Ovary (tissue), 3 donors: ENCODE measurements at regions not wholly inside any gene's neighbourhood (a gene's known extent, or its start where the extent isn't known, plus 50 kb on each side); places are given as distances from the start of the nearest gene placed in this dataset.

Experiments used
- EP300 ChIP-seq: sonication (generic); formaldehyde crosslinking; IDR thresholded peaks from one replicate; pipeline ENCODE4 v1.6.1; 2017; ENCODE audit warnings: antibody characterized with exemption
- TF ChIP-seq, protein P1 (sequence below), 3 donors: fragments of 450-650 bp in 2 of 3; fragments of 200-600 bp in 1 of 3; IDR thresholded peaks; one replicate each; pipeline versions ENCODE4 v1.5.1 to v1.8.0; 2016 to 2022; ENCODE audit warnings: antibody characterized with exemption in 3 of 3, mild to moderate bottlenecking in 1 of 3
- donor health status: DM: no; HTN: no; CAD: no.

- TF ChIP-seq, protein P1, sequence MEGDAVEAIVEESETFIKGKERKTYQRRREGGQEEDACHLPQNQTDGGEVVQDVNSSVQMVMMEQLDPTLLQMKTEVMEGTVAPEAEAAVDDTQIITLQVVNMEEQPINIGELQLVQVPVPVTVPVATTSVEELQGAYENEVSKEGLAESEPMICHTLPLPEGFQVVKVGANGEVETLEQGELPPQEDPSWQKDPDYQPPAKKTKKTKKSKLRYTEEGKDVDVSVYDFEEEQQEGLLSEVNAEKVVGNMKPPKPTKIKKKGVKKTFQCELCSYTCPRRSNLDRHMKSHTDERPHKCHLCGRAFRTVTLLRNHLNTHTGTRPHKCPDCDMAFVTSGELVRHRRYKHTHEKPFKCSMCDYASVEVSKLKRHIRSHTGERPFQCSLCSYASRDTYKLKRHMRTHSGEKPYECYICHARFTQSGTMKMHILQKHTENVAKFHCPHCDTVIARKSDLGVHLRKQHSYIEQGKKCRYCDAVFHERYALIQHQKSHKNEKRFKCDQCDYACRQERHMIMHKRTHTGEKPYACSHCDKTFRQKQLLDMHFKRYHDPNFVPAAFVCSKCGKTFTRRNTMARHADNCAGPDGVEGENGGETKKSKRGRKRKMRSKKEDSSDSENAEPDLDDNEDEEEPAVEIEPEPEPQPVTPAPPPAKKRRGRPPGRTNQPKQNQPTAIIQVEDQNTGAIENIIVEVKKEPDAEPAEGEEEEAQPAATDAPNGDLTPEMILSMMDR (IDR thresholded peaks at IDR 0.05), result no peak
- TF ChIP-seq EP300, result no peak
Measured at GRCh38 chr2:76688732-76689131, 833.4 kb downstream of the LRRTM4 start.
